Cardiac muscle cell (in vitro differentiated cells and primary cell): ENCODE measurements at regions not wholly inside any gene's neighbourhood (a gene's known extent, or its start where the extent isn't known, plus 50 kb on each side); places are given as distances from the start of the nearest gene placed in this dataset.
A peak's percentile ranks its signal among the peaks of the same experiment; 100 is the strongest.

Experiments used
- DNase-seq, 2 donors: peaks; one replicate each; pipeline versions ENCODE4 v3.0.0 to v3.0.0-alpha.2; 2010 to 2017; ENCODE audit warnings: low read depth in 1 of 2, low spot score in 1 of 2
- H3K27ac ChIP-seq: fragments of 200-600 bp; sonication (generic); 2 replicates; pipeline ENCODE4 v1.5.1; 2016
- H3K27me3 ChIP-seq: fragments of 200-600 bp; sonication (generic); 2 replicates; pipeline ENCODE4 v1.6.0; 2016; ENCODE audit warnings: control low read depth
- H3K36me3 ChIP-seq: fragments of 200-600 bp; sonication (generic); 2 replicates; pipeline ENCODE4 v1.5.1; 2016; ENCODE audit warnings: control low read depth
- H3K4me1 ChIP-seq: fragments of 200-600 bp; sonication (generic); 2 replicates; pipeline ENCODE4 v1.8.1; 2017; ENCODE audit warnings: low read depth, mild to moderate bottlenecking, mixed run types
- H3K4me3 ChIP-seq: fragments of 200-600 bp; sonication (generic); 2 replicates; pipeline ENCODE4 v1.5.1; 2016; ENCODE audit warnings: mild to moderate bottlenecking
- H3K9me3 ChIP-seq: fragments of 200-600 bp; sonication (generic); 2 replicates; pipeline ENCODE4 v1.5.1; 2017; ENCODE audit warnings: low read depth, mild to moderate bottlenecking, control low read depth
- CTCF ChIP-seq: IDR thresholded peaks from 2 replicates; pipeline ENCODE4 v1.5.1; 2012; ENCODE audit warnings: low read depth, mild to moderate bottlenecking, low read length

DNA sequence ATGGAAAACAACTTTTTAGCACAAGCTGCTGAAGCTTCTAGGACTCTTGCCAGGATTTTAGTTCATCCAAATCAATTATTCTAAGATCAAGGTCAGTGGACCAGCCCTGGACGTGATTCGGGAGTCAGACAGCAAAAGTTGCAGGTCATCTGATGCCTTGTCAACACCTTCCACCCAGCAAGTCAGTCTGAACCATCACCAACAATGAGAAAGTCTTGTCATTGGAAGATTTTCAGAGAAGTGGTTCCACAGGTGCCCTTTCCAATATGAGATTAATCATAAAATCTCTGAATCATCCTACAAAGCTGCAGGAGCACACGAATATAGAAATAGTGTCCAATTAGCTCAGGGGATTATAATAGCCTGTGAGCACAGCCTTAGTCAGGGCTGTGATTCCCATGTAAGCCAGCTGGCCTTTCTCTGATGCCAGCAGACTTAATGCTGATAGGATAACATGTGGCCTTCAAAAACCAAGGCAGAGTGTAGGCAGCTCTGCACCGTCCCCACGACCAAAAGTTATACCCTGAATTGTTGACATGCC lies 445.0 kb upstream of the TRPC7 start:
- no peaks in the 10 kb centered on the region for H3K9me3 ChIP-seq
- TF ChIP-seq CTCF, result no peak
- H3K36me3 ChIP-seq, result no peaks in the 10 kb centered on the region
- no peak overlapping the region for H3K27ac ChIP-seq
- DNase-seq, result peak in 1 of 2 donors; percentile 26
- no peak overlapping the region for H3K4me3 ChIP-seq
- no peaks in the 10 kb centered on the region for H3K27me3 ChIP-seq
- H3K4me1 ChIP-seq, result no peaks in the 10 kb centered on the region

DNA sequence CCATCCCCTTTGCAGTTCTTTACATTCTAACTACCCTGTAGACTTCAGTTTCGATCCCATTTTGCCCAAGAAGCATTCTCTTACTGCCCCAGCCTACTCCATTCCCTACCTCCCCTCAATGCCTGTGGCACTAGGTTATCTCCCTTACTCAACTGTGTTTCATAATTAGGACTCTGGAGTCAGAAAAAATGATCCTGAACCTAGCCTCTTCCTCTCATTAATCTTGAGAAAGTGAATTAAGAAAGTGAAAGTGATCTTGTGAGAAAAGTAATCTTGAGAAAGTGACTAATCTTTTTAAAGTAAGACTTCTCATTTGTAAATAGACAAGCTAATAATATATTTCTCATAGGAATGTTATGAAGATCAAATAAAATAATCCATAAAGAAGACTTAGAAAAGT lies 444.0 kb upstream of the TRPC7 start:
- H3K9me3 ChIP-seq, result no peaks in the 10 kb centered on the region
- no peaks in the 10 kb centered on the region for H3K36me3 ChIP-seq
- no peak overlapping the region for H3K27ac ChIP-seq
- DNase-seq, result no peak
- H3K4me3 ChIP-seq, result no peak overlapping the region
- H3K4me1 ChIP-seq, result no peaks in the 10 kb centered on the region
- H3K27me3 ChIP-seq, result no peaks in the 10 kb centered on the region
- TF ChIP-seq CTCF, result no peak

DNA sequence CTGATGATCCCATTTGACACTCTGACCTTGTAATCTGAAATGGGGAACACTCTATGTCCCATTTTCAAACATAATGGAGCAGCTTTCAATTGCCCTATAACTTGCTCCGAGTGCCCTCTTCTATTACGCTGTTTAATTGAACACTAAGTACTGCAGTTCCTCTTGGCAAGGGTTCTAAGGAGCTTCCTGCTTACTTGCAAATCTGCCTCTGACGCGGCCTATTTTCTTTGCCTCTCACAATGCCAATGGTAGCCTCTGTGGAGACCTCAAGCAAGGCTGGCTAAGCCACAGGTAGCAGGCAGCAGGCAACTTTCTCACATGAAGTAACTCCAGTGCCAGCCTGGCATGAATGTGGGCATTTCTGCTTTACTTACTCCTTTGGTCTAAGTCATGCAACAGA lies 443.4 kb upstream of the TRPC7 start:
- DNase-seq, result no peak
- Histone ChIP-seq H3K4me3 (no peak overlapping the region), H3K4me1 (no peaks in the 10 kb centered on the region), H3K9me3 (no peaks in the 10 kb centered on the region), H3K27me3 (no peaks in the 10 kb centered on the region), H3K36me3 (no peaks in the 10 kb centered on the region), H3K27ac (no peak overlapping the region)
- no peak for TF ChIP-seq CTCF

- Histone ChIP-seq H3K27ac (no peak overlapping the region), H3K4me3 (no peak overlapping the region)
- TF ChIP-seq CTCF, result no peak
Observed at GRCh38 chr5:136805466-136805865, 440.1 kb upstream of the TRPC7 start.

GRCh38 chr5:136802383-136802782 lies 437.0 kb upstream of the TRPC7 start:
- Histone ChIP-seq H3K4me1 (no peaks in the 10 kb centered on the region), H3K27me3 (no peaks in the 10 kb centered on the region), H3K36me3 (no peaks in the 10 kb centered on the region), H3K9me3 (no peaks in the 10 kb centered on the region), H3K4me3 (no peak overlapping the region), H3K27ac (no peak overlapping the region)
- peak; percentile 31 for TF ChIP-seq CTCF
- peak; percentile 5 to 54 for DNase-seq

More at GRCh38 chr5:136805466-136805865, 440.1 kb upstream of the TRPC7 start:
- DNase-seq, result no peak
- no peaks in the 10 kb centered on the region for H3K4me1 ChIP-seq
- no peaks in the 10 kb centered on the region for H3K9me3 ChIP-seq
- H3K27me3 ChIP-seq, result no peaks in the 10 kb centered on the region
- no peaks in the 10 kb centered on the region for H3K36me3 ChIP-seq
